Duodenal mucosa (tissue), 2 donors: ENCODE measurements at regions not wholly inside any gene's neighbourhood (a gene's known extent, or its start where the extent isn't known, plus 50 kb on each side); places are given as distances from the start of the nearest gene placed in this dataset.
"Not testable (repeated sequence)": the region's sequence is repeated elsewhere in the genome, so short reads cannot be mapped to it uniquely, and the experiment has no call there.

Experiments used
- H3K27ac ChIP-seq: one replicate; pipeline ENCODE4 v1.7.0; 2013; ENCODE audit warnings: low read depth, low read length
- H3K27me3 ChIP-seq, 2 donors: one replicate each; pipeline ENCODE4 v1.7.0; 2013; ENCODE audit warnings: low read length in 2 of 2, control low read depth in 1 of 2; ENCODE audit not compliant: insufficient read depth in 2 of 2, control insufficient read depth in 1 of 2
- H3K36me3 ChIP-seq, 2 donors: one replicate each; pipeline ENCODE4 v1.7.0; 2013; ENCODE audit warnings: low read length in 2 of 2, control low read depth in 1 of 2; ENCODE audit not compliant: insufficient read depth in 2 of 2, control insufficient read depth in 1 of 2
- H3K4me1 ChIP-seq, 2 donors: one replicate each; pipeline ENCODE4 v1.7.0; 2013; ENCODE audit warnings: low read length in 2 of 2, control low read depth in 1 of 2; ENCODE audit not compliant: insufficient read depth in 2 of 2, control insufficient read depth in 1 of 2
- H3K4me3 ChIP-seq, 2 donors: one replicate each; pipeline ENCODE4 v1.7.0; 2013; ENCODE audit warnings: low read length in 2 of 2, low read depth in 1 of 2
- H3K9ac ChIP-seq, 2 donors: one replicate each; pipeline ENCODE4 v1.7.0; 2013; ENCODE audit warnings: low read length in 2 of 2, low read depth in 1 of 2
- H3K9me3 ChIP-seq, 2 donors: one replicate each; pipeline ENCODE4 v1.7.0; 2013; ENCODE audit warnings: low read length in 2 of 2, control low read depth in 1 of 2; ENCODE audit not compliant: control insufficient read depth in 1 of 2

- H3K4me1 ChIP-seq, H3K27me3 ChIP-seq, H3K36me3 ChIP-seq, H3K9ac ChIP-seq, H3K27ac ChIP-seq, H3K4me3 ChIP-seq: not testable (repeated sequence)
- peaks cover 9 to 18% of the 10 kb centered on the region in 2 donors for H3K9me3 ChIP-seq
Observed at GRCh38 chr15:20251214-20252005, 290.2 kb downstream of the GOLGA6L6 start.

GRCh38 chr15:20250206-20250605, 291.4 kb downstream of the GOLGA6L6 start:
- H3K4me1 ChIP-seq, H3K27ac ChIP-seq, H3K9ac ChIP-seq, H3K36me3 ChIP-seq, H3K27me3 ChIP-seq, H3K4me3 ChIP-seq: not testable (repeated sequence)
- peaks cover 7 to 19% of the 10 kb centered on the region in 2 donors for H3K9me3 ChIP-seq

- peaks cover 11 to 23% of the 10 kb centered on the region in 2 donors for H3K9me3 ChIP-seq
- not testable (repeated sequence) for H3K4me3 ChIP-seq, H3K36me3 ChIP-seq, H3K27ac ChIP-seq, H3K27me3 ChIP-seq, H3K9ac ChIP-seq, H3K4me1 ChIP-seq
Observed at GRCh38 chr15:20249677-20249970, 292.0 kb downstream of the GOLGA6L6 start.

GRCh38 chr15:20248434-20248833, 293.2 kb downstream of the GOLGA6L6 start:
- peaks cover 15 to 23% of the 10 kb centered on the region in 2 donors for H3K9me3 ChIP-seq
- H3K4me1 ChIP-seq, H3K9ac ChIP-seq, H3K27ac ChIP-seq, H3K27me3 ChIP-seq, H3K36me3 ChIP-seq, H3K4me3 ChIP-seq: not testable (repeated sequence)

- peaks cover 15 to 23% of the 10 kb centered on the region in 2 donors for H3K9me3 ChIP-seq
- not testable (repeated sequence) for H3K4me1 ChIP-seq, H3K9ac ChIP-seq
Observed at GRCh38 chr15:20247137-20247536, 294.5 kb downstream of the GOLGA6L6 start.

GRCh38 chr15:20246624-20247023, 295.0 kb downstream of the GOLGA6L6 start:
- H3K9ac ChIP-seq, H3K4me3 ChIP-seq, H3K27me3 ChIP-seq, H3K36me3 ChIP-seq, H3K4me1 ChIP-seq, H3K27ac ChIP-seq: not testable (repeated sequence)
- peaks cover 15 to 23% of the 10 kb centered on the region in 2 donors for H3K9me3 ChIP-seq

More at GRCh38 chr15:20247137-20247536, 294.5 kb downstream of the GOLGA6L6 start:
- H3K36me3 ChIP-seq, H3K27me3 ChIP-seq, H3K4me3 ChIP-seq, H3K27ac ChIP-seq: not testable (repeated sequence)

- H3K9me3 ChIP-seq, result peaks cover 15 to 22% of the 10 kb centered on the region in 2 donors
- H3K9ac ChIP-seq, H3K4me1 ChIP-seq, H3K36me3 ChIP-seq, H3K4me3 ChIP-seq, H3K27me3 ChIP-seq, H3K27ac ChIP-seq: not testable (repeated sequence)
Observed at GRCh38 chr15:20245856-20246255, 295.7 kb downstream of the GOLGA6L6 start.

GRCh38 chr15:20244792-20245191, 296.8 kb downstream of the GOLGA6L6 start:
- not testable (repeated sequence) for H3K4me3 ChIP-seq, H3K27me3 ChIP-seq, H3K4me1 ChIP-seq, H3K9ac ChIP-seq, H3K27ac ChIP-seq, H3K36me3 ChIP-seq
- H3K9me3 ChIP-seq, result peaks cover 20 to 29% of the 10 kb centered on the region in 2 donors

- not testable (repeated sequence) for H3K4me1 ChIP-seq, H3K27me3 ChIP-seq, H3K36me3 ChIP-seq, H3K4me3 ChIP-seq, H3K9ac ChIP-seq, H3K27ac ChIP-seq
- peaks cover 28 to 29% of the 10 kb centered on the region in 2 donors for H3K9me3 ChIP-seq
Observed at GRCh38 chr15:20243486-20244240, 297.9 kb downstream of the GOLGA6L6 start.

GRCh38 chr15:20240366-20240917, 301.2 kb downstream of the GOLGA6L6 start:
- H3K27me3 ChIP-seq, H3K9ac ChIP-seq, H3K27ac ChIP-seq, H3K4me1 ChIP-seq, H3K36me3 ChIP-seq, H3K4me3 ChIP-seq: not testable (repeated sequence)
- H3K9me3 ChIP-seq, result peaks cover 25 to 26% of the 10 kb centered on the region in 2 donors
